ENCODE measurements at regions not wholly inside any gene's neighbourhood (a gene's known extent, or its start where the extent isn't known, plus 50 kb on each side); places are given as distances from the start of the nearest gene placed in this dataset.

GRCh38 chr9:75395336-75395735, 307.0 kb downstream of the OSTF1 start:
- POLR2A ChIA-PET, result no interaction called here
- DNase-seq, result no peak
- Mint-ChIP-seq H3K4me3 (no peak overlapping the region), H3K27me3 (peaks cover 3% of the 10 kb centered on the region), H3K36me3 (no peaks in the 10 kb centered on the region), H3K27ac (no peak overlapping the region), H3K9me3 (peaks cover 1% of the 10 kb centered on the region), H3K4me1 (no peaks in the 10 kb centered on the region)
- ATAC-seq (ENCODE audit: low read depth), result no peak

- H3K4me3 Mint-ChIP-seq, result no peak overlapping the region
- H3K27me3 Mint-ChIP-seq, result peaks cover 3% of the 10 kb centered on the region
- H3K9me3 Mint-ChIP-seq, result peaks cover 1% of the 10 kb centered on the region
- no peak overlapping the region for H3K27ac Mint-ChIP-seq
- DNase-seq, result no peak
- no peaks in the 10 kb centered on the region for H3K36me3 Mint-ChIP-seq
- no peak for ATAC-seq (ENCODE audit: low read depth)
- POLR2A ChIA-PET, result no interaction called here
- H3K4me1 Mint-ChIP-seq, result no peaks in the 10 kb centered on the region
These were observed 309.5 kb downstream of the OSTF1 start for GRCh38 chr9:75397836-75398235.

- Mint-ChIP-seq H3K36me3 (no peaks in the 10 kb centered on the region), H3K4me1 (no peaks in the 10 kb centered on the region)
- POLR2A ChIA-PET, result no interaction called here
These were observed 320.1 kb downstream of the OSTF1 start for GRCh38 chr9:75408391-75408790.

GRCh38 chr9:75410405-75410804, 322.1 kb downstream of the OSTF1 start:
- Mint-ChIP-seq H3K9me3 (no peaks in the 10 kb centered on the region), H3K4me1 (no peaks in the 10 kb centered on the region), H3K27me3 (peaks cover 5% of the 10 kb centered on the region), H3K4me3 (no peak overlapping the region), H3K27ac (no peak overlapping the region), H3K36me3 (no peaks in the 10 kb centered on the region)
- no peak for DNase-seq
- ATAC-seq (ENCODE audit: low read depth), result no peak
- POLR2A ChIA-PET, result no interaction called here

More at GRCh38 chr9:75408391-75408790, 320.1 kb downstream of the OSTF1 start:
- H3K27me3 Mint-ChIP-seq, result peaks cover 5% of the 10 kb centered on the region
- ATAC-seq (ENCODE audit: low read depth), result no peak
- no peak overlapping the region for H3K27ac Mint-ChIP-seq
- no peaks in the 10 kb centered on the region for H3K9me3 Mint-ChIP-seq
- no peak overlapping the region for H3K4me3 Mint-ChIP-seq
- DNase-seq, result no peak

- ATAC-seq (ENCODE audit: low read depth) (no peak), DNase-seq (no peak)
- Mint-ChIP-seq H3K36me3 (no peaks in the 10 kb centered on the region), H3K4me1 (no peaks in the 10 kb centered on the region), H3K9me3 (no peaks in the 10 kb centered on the region), H3K4me3 (no peak overlapping the region), H3K27ac (no peak overlapping the region), H3K27me3 (peaks cover 2% of the 10 kb centered on the region)
- POLR2A ChIA-PET, result no interaction called here
These were observed 326.3 kb downstream of the OSTF1 start for GRCh38 chr9:75414371-75415160.

GRCh38 chr9:75417471-75417870, 329.2 kb downstream of the OSTF1 start:
- H3K27ac Mint-ChIP-seq, result no peak overlapping the region
- ATAC-seq (ENCODE audit: low read depth), result no peak
- no peaks in the 10 kb centered on the region for H3K9me3 Mint-ChIP-seq
- no peaks in the 10 kb centered on the region for H3K36me3 Mint-ChIP-seq
- H3K27me3 Mint-ChIP-seq, result no peaks in the 10 kb centered on the region
- POLR2A ChIA-PET, result no interaction called here
- no peak overlapping the region for H3K4me3 Mint-ChIP-seq
- H3K4me1 Mint-ChIP-seq, result no peaks in the 10 kb centered on the region
- DNase-seq, result no peak

GRCh38 chr9:75418518-75418917, 330.2 kb downstream of the OSTF1 start:
- POLR2A ChIA-PET, result no interaction called here
- no peaks in the 10 kb centered on the region for H3K36me3 Mint-ChIP-seq
- ATAC-seq (ENCODE audit: low read depth) (no peak), DNase-seq (no peak)
- no peaks in the 10 kb centered on the region for H3K27me3 Mint-ChIP-seq
- H3K4me1 Mint-ChIP-seq, result peaks cover 3% of the 10 kb centered on the region
- H3K27ac Mint-ChIP-seq, result no peak overlapping the region
- H3K4me3 Mint-ChIP-seq, result no peak overlapping the region
- H3K9me3 Mint-ChIP-seq, result no peaks in the 10 kb centered on the region

GRCh38 chr9:75422944-75423522, 334.7 kb downstream of the OSTF1 start:
- ATAC-seq (ENCODE audit: low read depth), result peak; percentile 47
- H3K4me3 Mint-ChIP-seq, result no peak overlapping the region
- DNase-seq, result no peak
- H3K36me3 Mint-ChIP-seq, result no peaks in the 10 kb centered on the region
- H3K4me1 Mint-ChIP-seq, result peaks cover 3% of the 10 kb centered on the region
- no peaks in the 10 kb centered on the region for H3K27me3 Mint-ChIP-seq
- H3K9me3 Mint-ChIP-seq, result peaks cover 3% of the 10 kb centered on the region
- H3K27ac Mint-ChIP-seq, result no peak overlapping the region
- POLR2A ChIA-PET, result no interaction called here

- POLR2A ChIA-PET, result no interaction called here
- Mint-ChIP-seq H3K27ac (no peak overlapping the region), H3K36me3 (no peaks in the 10 kb centered on the region), H3K27me3 (peaks cover 11% of the 10 kb centered on the region), H3K4me1 (no peaks in the 10 kb centered on the region), H3K9me3 (no peaks in the 10 kb centered on the region), H3K4me3 (no peak overlapping the region)
- DNase-seq (no peak), ATAC-seq (ENCODE audit: low read depth) (no peak)
These were observed 341.5 kb downstream of the OSTF1 start for GRCh38 chr9:75429531-75430475.

GRCh38 chr9:75431375-75431774, 343.1 kb downstream of the OSTF1 start:
- Mint-ChIP-seq H3K4me3 (no peak overlapping the region), H3K4me1 (no peaks in the 10 kb centered on the region), H3K9me3 (no peaks in the 10 kb centered on the region), H3K27ac (no peak overlapping the region), H3K27me3 (peaks cover 11% of the 10 kb centered on the region), H3K36me3 (no peaks in the 10 kb centered on the region)
- DNase-seq, result no peak
- no peak for ATAC-seq (ENCODE audit: low read depth)
- POLR2A ChIA-PET, result no interaction called here

GRCh38 chr9:75432386-75432785, 344.1 kb downstream of the OSTF1 start:
- Mint-ChIP-seq H3K9me3 (no peaks in the 10 kb centered on the region), H3K27ac (no peak overlapping the region), H3K36me3 (no peaks in the 10 kb centered on the region), H3K4me3 (no peak overlapping the region), H3K27me3 (peaks cover 11% of the 10 kb centered on the region), H3K4me1 (no peaks in the 10 kb centered on the region)
- no peak for DNase-seq
- no peak for ATAC-seq (ENCODE audit: low read depth)
- POLR2A ChIA-PET, result no interaction called here

- no peak for ATAC-seq (ENCODE audit: low read depth)
- Mint-ChIP-seq H3K4me3 (no peak overlapping the region), H3K4me1 (no peaks in the 10 kb centered on the region)
These were observed 344.6 kb downstream of the OSTF1 start for GRCh38 chr9:75432888-75433287.

GRCh38 chr9:75438716-75439115, 350.4 kb downstream of the OSTF1 start:
- no peak for DNase-seq
- no peak for ATAC-seq (ENCODE audit: low read depth)
- H3K27ac Mint-ChIP-seq, result no peak overlapping the region
- H3K9me3 Mint-ChIP-seq, result no peaks in the 10 kb centered on the region
- peaks cover 12% of the 10 kb centered on the region for H3K27me3 Mint-ChIP-seq
- no peak overlapping the region for H3K4me3 Mint-ChIP-seq
- H3K36me3 Mint-ChIP-seq, result no peaks in the 10 kb centered on the region
- no peaks in the 10 kb centered on the region for H3K4me1 Mint-ChIP-seq
- POLR2A ChIA-PET, result no interaction called here

More at GRCh38 chr9:75432888-75433287, 344.6 kb downstream of the OSTF1 start:
- Mint-ChIP-seq H3K36me3 (no peaks in the 10 kb centered on the region), H3K9me3 (no peaks in the 10 kb centered on the region), H3K27ac (no peak overlapping the region), H3K27me3 (peaks cover 11% of the 10 kb centered on the region)
- no peak for DNase-seq
- POLR2A ChIA-PET, result no interaction called here
